TTC549 (cell line): ENCODE measurements at regions not wholly inside any gene's neighbourhood (a gene's known extent, or its start where the extent isn't known, plus 50 kb on each side); places are given as distances from the start of the nearest gene placed in this dataset.

Experiments used
- FAIRE-seq: peaks from 2 replicates; lab custom pipeline; 2012; peaks lifted over from hg19 to GRCh38; lab: Jason Lieb, UNC

DNA sequence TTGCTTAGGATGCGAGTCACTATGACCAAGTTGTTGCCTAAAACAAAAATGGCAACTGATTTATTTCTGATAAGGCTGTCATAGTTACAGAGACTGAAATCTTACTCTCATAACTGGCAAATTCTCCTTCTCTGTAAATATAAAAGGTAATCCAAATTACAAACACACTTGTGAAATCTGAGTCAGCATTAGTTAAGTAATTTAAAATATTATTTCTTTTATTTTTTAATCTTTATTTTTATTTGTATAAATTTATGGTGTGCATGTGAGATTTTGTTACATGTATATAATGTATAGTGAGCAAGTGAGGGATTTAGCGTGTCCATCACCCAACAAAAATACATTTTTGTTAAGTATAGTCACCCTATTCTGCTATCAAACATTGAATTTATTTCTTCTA, 1342.8 kb upstream of the TMEFF2 start:
- FAIRE-seq = no peak

DNA sequence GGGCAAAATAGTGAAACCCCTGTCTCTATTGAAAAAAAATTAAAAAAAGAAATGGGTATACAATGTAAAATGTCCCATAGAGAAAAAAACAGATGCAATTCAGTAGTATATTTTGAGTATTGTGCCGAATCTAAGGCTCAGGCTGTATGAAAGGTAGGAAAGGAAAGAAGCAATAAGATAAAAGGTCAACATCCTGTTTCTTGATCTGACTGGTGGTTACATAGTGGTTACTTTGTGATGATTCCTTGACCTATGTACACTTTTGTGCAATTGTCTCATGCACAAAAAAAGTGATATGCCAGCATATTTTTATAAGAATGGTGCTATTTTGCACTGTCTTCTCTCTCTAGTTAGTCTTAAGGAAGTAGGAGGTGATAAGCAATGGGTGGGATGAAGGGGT, 1333.7 kb upstream of the TMEFF2 start:
- FAIRE-seq = no peak

DNA sequence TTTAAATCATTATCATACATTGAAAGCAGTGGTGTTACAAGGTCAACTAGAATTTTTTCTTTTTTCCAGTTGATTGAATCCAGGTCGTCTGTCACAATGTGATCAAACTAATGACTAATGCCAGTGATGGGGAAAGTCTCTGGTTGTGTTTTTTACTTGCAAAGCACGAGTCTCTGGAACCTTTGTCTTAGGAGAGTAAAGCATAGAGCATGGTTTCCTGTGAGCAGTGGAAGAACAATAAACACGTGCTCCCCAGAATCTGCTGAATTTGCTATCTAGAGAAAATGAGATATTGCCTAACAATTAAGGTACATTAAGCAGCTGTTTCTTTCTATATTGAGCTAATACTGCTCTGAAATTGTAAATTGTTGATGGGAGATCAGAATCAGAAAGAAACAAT, 1332.4 kb upstream of the TMEFF2 start:
- FAIRE-seq = no peak

DNA sequence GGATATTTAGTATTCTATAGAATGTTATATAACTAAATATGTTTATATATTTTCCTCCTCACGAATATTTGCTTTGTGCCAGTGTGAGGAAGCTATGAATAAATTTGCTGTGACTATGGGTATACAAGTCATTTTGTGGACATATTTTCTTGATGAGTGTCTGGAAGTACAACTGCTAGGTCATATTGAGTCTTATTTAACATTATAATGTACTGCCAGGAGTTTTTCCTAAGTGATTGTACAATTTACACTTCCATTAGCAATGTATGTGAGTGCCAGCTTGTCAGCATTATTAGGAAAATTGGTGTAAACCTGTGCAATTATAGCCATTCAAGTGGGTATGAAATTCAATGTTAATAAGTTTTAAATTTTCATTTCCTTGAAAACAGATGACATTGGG, 1328.9 kb upstream of the TMEFF2 start:
- FAIRE-seq = no peak

DNA sequence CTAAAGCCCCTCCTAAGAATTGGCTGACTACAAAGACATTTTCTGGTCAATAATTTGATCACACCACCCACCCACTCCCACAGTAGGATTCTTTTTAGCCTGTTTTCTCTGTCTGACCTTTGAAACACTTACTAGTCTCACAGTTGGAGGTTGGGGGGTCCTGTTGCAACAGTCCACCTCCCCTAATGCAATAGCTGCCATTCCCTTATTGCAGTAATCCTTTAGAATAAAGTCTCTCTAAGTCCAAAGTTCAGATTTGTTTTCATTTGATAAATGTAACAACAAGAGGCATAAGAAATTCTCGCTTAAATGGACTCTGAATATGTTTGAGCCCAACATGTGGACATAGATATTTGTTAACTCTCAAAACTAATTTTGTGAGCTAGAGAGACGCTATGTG, 1326.8 kb upstream of the TMEFF2 start:
- FAIRE-seq = no peak

DNA sequence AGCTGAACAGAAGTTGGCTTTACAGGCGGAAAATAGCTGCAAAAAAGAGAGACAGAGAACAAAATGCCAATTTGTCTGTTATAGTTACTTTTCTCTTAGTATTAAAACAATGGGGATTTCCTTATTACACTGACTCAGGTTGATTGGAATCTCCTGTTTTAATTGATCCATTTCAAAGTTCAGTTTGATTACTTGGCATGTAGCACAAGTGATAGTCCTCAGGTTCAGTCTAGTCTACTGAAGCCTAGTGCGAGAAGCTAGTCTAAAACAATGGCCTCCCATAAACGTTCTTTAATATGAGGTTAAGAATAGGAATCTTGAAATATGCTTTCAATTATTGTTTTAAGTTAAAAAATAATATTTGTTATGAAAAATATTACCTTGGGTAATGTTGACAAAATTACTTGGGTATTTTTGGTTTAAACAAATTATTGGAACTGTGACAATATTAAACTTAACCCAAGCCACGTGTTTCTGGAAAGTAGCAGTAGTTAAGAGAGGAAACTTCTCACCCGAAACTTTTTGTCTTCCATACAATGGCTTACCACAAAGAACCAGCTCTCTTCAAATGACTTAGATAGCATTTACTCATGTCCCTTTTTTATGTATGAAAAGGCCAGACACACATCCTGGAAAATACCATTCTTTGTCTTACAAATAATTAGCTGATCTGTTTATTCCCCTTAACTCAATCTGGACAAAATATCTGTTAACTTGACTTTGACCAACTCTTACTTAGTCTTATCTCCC, 1326.2 kb upstream of the TMEFF2 start:
- FAIRE-seq = no peak

DNA sequence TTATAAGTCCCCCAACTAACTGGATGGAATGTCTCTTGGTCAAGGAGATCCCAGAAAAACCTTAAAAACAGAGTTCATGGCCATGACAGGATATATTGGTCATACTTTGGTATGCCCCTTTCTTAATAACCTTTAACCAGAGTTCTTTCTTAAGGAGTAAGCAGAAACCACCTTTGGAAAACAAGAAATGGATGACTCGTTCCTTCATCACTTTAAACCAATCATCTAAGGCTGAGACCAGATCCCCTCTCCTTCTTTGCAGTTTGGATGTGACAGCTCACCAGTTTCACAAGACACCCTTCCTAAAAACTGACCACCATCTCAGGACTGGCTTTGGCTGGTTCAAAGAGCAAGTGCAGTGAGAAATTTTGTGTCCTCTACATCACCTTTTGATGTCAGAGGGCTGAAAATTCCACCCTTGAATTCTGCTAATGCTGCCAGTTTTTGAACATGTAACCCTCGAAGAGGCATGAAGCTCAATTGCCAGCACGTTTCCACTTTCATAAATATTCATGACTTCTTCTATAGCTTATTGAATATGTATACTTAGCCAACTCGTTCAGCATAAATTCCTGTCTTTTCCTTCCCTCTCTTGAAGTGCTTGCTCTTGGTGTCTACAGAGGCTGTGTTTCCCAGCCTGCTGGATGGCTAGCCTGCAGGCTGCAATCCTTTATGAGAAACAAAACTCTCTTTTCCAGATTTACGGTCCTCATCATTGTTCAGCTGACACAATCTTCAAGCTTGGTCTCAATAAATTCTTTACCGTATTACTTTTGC, 1323.5 kb upstream of the TMEFF2 start:
- FAIRE-seq = no peak

DNA sequence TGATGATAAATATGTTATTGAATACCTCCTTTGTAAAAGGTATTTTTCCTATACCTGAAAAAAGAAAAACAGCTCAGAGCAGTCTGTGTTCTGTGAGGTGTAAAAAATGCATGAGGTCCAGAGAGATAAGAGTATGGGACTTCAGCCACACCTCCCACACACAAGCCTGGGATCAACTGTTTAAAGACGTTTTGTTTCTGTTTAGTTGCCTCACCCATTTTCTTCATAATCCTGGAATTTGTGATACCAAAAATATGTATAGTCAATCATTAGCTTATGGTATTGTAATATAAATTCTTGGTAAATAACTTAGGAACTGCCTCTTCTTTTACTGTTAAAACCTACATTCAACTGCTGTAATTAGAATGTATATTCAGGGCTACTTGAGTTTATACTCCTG, 1322.9 kb upstream of the TMEFF2 start:
- FAIRE-seq = no peak

DNA sequence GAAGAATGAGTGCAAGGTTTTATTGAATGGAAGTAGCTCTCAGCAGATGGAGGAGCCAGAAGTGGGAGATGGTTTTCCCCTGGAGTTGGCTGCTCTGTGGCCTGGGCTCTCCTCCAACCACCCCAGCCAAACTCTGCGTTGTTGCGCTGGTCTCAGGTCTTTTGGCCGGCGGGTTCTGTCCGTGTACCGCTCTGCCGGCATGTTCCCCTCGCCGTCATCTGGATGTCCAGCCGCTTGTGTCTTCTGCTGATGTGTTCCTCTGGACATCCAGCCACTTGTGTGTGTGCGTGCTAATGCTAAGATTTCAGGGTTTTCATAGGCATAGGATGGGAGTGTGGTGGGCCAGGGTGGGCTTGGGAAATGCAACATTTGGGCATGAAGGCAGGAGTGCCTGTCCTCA, 1311.3 kb upstream of the TMEFF2 start:
- no peak for FAIRE-seq

DNA sequence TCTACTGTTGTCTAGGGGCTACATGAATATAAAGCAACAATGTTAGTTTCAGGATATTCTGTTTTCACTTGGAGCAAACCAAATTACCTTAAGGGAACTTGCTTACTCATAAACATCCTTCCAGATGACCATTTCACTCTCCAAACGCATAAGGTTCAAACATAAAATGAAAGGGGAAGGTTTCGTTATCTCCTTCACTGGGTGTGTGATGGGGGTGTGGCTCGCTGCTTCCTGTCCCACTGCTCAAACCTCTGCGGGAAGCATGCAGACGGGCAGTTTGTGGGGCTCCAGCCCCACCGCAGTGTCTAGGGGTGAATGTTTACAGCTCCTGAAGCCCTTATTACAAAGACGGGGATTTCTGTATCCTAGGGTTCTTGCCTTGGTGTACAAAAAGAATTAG, 1310.9 kb upstream of the TMEFF2 start:
- FAIRE-seq = no peak

DNA sequence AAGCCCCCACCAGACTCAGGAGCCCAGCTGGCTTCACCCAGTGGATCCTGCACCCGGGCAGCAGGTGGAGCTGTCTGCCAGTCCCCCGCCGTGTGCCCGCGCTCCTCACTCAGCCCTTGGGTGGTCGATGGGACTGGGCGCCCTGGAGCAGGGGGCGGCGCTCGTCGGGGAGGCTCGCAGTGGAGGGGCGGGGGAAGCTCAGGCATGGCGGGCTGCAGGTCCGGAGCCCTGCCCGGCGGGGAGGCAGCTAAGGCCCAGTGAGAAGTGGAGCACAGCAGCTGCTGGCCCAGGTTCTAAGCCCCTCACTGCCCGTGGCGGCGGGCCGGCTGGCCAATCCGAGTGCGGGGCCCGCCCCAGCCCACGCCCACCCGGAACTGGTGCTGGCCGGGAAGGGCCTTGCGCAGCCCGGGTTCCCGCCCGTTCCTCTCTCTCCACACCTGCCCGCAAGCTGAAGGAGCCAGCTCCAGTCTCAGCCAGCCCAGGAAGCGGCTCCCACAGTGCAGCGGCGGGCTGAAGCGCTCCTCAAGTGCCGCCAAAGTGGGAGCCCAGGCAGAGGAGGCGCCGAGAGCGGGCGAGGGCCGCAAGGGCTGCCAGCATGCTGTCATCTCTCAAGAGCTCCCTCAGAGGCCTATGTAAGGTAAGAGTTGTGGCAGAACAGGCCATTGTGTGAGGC, 1307.8 kb upstream of the TMEFF2 start:
- FAIRE-seq = no peak

DNA sequence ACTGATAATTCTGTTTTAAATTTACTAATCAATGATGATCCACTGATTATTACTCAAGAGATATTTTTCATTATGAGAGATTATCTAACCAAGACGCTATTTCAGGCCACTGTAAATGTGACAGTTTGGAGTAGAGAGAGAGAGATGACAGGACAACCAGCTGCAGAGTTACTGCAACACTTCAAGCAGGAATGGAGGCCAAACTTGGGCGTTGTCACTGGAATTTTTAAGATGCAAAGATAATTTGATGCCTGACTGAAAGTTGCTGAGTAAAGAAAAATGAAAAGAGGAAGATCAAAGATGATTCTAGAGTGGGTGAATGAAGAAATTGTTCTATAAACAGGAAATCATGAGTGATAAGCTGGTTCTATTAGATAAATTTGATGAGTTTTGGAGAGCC, 1302.1 kb upstream of the TMEFF2 start:
- FAIRE-seq = no peak

DNA sequence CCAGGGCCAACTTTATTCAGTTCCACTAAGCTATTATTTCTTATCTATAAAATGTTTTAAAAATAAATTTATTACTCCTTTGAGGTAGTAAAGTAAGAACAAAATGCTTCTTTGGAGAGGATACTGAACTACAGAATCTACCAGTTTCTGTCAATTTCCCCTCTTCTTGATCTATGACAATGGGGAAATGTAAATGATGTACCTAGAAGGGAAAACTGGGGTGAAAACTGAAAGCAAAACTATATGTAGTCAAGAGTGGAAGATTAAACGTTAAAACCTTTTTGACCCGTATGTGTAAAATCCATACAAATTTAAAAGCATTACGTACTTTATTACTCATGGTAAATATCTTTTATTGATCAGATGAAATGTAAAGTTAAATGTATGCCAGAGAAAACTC, 1287.8 kb upstream of the TMEFF2 start:
- no peak for FAIRE-seq

DNA sequence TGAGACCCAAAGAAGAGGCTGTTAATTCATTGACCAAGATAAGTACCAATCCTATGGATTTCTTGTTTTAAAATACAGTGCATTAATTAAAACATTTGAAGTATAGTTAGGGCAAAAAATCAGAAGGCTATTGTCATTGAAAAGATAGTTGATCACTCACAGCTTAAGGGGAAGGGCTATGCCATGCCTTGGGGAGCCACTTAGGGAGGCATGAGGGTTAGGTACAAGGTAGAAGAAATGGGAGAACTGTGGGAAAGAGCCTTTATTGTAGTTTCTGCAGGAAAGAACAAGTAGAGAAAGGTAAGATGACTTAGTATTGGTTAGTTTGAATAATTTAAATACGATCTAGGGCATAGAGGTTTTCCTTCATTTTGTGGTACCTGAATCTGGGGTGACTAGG, 1285.5 kb upstream of the TMEFF2 start:
- FAIRE-seq = no peak

DNA sequence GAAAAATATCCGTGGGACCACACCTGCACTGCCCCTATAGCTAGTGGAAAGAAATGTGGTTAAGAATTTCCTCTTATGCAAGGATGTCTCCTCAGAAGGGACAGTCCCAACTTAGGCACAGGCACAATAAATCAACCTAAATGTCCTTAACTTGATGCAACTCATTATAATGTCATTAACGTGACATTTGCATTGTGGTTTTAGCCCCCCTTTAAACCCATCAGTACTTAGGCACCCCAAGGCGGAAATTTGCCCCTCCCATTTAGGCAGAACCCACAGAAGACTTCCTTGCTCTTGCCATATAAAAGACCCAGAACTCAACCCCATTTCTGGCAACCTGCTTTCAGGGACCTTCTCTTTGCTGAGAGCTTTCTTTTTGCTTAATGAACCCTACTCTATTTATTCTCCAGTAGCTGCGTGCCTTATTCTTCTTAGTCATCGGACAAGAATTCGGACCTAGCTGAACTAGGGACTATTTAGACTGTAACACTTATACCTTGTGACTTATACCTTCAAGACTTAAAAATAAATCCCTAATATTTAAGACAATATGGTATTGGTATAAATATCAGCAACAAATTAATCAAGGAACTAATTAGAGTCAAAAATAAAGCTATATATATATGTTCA, 1281.6 kb upstream of the TMEFF2 start:
- no peak for FAIRE-seq

DNA sequence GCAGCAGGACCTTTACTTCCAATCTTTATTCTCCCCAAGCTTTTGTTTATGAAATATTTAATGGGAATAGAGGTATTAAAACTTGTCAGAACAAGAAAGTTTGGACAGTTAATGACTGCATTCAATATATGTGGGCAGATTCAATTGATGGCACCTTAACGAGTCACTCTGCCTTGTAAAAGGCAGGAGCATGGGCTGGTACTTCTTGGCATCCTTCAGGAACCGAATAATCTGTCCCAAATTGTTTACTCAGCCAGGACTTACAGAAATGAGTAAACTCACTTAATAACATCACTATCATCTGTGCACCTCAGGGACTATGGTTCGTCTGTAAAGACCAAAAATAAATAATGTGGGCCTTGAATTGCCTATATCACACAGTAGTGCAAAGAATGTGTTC, 1280.3 kb upstream of the TMEFF2 start:
- FAIRE-seq = no peak

DNA sequence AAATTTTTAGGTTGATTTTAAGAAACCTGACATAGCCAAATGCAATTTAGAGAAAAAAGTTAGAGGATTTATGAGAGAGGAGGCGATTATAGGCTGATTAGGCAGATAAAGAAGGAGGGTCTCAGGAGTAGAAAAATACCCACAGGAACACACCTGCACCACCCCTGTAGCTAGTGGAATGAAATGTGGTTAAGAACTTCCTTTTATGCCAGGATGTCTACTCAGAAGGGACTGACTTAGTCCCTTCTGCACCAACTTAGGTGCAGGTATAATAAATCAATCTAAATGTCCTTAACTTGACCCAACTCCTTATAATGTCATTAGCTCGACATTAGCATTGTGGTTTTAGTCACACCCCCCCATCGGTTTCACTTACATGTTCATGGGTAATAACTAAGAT, 1274.5 kb upstream of the TMEFF2 start:
- FAIRE-seq = no peak

DNA sequence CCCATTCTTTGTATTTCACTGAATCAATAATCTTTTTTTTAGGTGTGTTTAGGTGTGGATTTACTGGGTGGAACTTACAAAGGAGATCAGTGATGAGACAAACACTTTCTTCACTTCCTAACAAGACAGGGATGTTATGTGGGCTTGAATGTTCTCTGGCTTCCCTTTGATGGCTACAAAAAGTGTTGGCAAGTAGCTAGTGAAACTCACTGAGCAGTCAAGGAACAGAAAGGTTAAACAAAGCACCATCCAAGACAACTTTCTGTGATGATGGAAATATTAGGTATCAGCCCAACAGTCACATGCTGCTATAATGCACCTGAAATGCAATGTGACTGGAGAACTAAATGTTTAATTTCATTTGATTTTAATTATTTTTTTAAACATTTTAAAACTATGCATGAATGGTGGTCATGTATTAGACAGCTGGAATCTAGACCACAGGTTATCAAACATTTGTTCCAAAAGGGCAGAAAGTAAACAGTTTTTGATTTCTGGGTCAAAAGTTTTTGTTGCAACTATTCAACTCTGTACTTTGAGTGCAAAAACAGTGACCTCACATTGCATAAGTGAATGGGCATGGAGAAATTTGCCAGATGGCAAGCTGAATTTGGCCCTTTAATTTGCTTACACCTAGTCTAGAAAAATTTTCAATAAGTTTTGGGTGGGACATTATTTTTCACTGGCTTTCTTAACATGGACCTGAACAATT, 1272.7 kb upstream of the TMEFF2 start:
- no peak for FAIRE-seq

DNA sequence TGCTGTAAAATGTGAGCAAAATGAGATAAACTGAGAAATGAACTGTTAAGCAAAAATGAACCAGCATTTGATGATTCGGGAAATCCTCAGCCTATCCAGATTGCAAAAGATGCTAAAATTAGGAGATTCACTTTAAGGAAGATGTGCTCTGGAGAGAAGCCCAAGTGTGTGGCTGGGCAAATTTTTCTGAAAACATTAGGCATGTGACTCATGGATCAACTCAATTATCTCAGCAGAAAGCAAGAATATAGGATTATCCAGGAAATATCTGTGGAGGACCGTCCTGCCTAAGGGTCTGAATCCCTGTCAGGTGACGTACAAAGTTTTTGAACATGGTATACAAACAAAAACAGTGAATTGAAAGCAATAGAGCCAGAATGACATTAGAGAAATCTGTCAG, 1268.3 kb upstream of the TMEFF2 start:
- FAIRE-seq = no peak

DNA sequence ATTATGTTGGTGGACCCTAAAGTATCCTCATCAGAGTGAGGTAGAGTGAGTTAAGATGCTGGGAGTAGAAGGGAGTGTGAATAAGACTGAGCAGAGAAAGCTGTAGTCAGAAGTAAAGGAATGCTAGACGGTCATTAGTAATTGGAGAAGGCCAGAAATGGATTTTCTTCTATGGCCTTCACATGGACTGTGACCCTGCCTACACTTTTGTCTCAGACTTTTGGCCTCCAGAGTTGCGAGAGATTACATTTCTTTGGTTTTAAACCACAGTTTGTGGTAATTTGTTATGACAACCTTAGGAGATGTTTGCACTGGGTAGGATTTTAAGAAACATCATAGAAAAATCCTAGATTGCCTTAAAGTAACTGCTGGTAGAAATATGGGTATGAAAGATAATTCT, 1267.7 kb upstream of the TMEFF2 start:
- no peak for FAIRE-seq

DNA sequence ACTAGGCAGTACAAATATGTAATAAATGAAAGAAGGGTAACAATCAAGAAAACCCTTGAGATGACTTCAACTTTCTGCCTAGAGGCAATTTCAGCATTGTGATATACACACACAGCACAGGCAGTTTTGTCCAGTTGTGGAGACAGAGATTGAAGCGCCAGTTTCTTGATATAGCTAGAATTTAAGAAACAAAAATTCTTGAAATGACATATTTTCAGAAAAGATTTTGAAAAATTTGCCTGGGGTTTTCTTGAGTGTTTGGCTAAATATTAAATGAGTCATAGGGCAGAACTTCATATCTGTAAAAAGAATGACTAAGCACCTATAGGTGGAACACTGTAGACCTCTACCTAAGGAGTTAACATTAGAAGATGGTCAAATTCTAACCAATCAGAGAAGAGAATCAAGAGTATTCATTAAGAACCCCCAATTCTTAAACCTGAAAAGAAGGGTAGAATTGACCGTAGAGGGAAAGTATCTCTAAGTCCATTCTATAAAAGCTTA, 1266.8 kb upstream of the TMEFF2 start:
- no peak for FAIRE-seq

DNA sequence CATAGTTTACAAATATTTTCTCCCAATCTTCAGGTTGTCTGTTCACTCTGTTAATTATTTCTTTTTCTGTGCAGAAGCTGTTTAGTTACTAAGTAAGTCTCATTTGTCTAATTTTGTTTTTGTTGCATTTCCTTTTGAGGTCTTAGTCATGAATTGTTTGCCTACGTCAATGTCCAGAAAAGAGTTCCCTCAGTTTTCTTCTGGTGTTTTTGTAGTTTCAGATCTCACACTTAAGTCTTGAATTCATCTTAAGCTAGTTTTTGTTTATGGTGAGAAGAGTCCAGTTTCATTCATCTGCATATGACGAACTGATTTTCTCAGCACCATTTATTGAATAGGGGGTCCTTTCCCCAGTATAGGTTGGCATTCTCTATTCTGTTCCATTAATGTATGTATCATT, 1252.2 kb upstream of the TMEFF2 start:
- no peak for FAIRE-seq
